HEK293 (cell line): ENCODE measurements at regions not wholly inside any gene's neighbourhood (a gene's known extent, or its start where the extent isn't known, plus 50 kb on each side); places are given as distances from the start of the nearest gene placed in this dataset.

Experiments used
- ATF2 ChIP-seq: fragments of 450-650 bp; formaldehyde crosslinking; IDR thresholded peaks from 2 replicates; pipeline ENCODE4 v1.5.1; 2016; ENCODE audit warnings: missing biosample characterization, missing genetic modification characterization, low read depth
- CTCF ChIP-seq: fragments of 450-650 bp; formaldehyde crosslinking; IDR thresholded peaks from 2 replicates; pipeline ENCODE4 v1.5.1; 2016; ENCODE audit warnings: missing biosample characterization, missing genetic modification characterization
- GLI2 ChIP-seq: fragments of 450-650 bp; formaldehyde crosslinking; IDR thresholded peaks from 2 replicates; pipeline ENCODE4; 2017; ENCODE audit warnings: missing biosample characterization, missing genetic modification characterization, low read depth, borderline replicate concordance
- KLF10 ChIP-seq: fragments of 450-650 bp; IDR thresholded peaks from 2 replicates; pipeline ENCODE4 v1.5.1; 2018; ENCODE audit warnings: missing biosample characterization, mild to moderate bottlenecking, missing genetic modification characterization
- SALL2 ChIP-seq: fragments of 450-650 bp; formaldehyde crosslinking; IDR thresholded peaks from 2 replicates; pipeline ENCODE4 v1.5.0; 2017; ENCODE audit warnings: missing biosample characterization, mild to moderate bottlenecking, missing genetic modification characterization, borderline replicate concordance
- YY1 ChIP-seq: fragments of 450-650 bp; formaldehyde crosslinking; IDR thresholded peaks from 2 replicates; pipeline ENCODE4 v1.5.1; 2018; ENCODE audit warnings: missing biosample characterization, missing genetic modification characterization
- ZBTB7A ChIP-seq: fragments of 450-650 bp; formaldehyde crosslinking; IDR thresholded peaks from 2 replicates; pipeline ENCODE4 v1.5.1; 2016; ENCODE audit warnings: low read depth, missing biosample characterization, missing genetic modification characterization
- ZFHX2 ChIP-seq: fragments of 450-650 bp; formaldehyde crosslinking; conservative IDR thresholded peaks from 2 replicates; pipeline ENCODE4 v1.5.1; 2016; ENCODE audit warnings: missing biosample characterization, missing genetic modification characterization
- ZNF10 ChIP-seq: fragments of 450-650 bp; formaldehyde crosslinking; IDR thresholded peaks from 2 replicates; pipeline ENCODE4 v1.5.1; 2017; ENCODE audit warnings: missing biosample characterization, missing genetic modification characterization
- ZNF530 ChIP-seq: fragments of 450-650 bp; formaldehyde crosslinking; IDR thresholded peaks from 2 replicates; pipeline ENCODE4 v1.5.1; 2016; ENCODE audit warnings: low read depth, missing biosample characterization, missing genetic modification characterization
- ZNF555 ChIP-seq: fragments of 450-650 bp; formaldehyde crosslinking; conservative IDR thresholded peaks from 2 replicates; pipeline ENCODE4 v1.5.1; 2017; ENCODE audit warnings: missing biosample characterization, mild to moderate bottlenecking, missing genetic modification characterization, inconsistent platforms
- ZNF768 ChIP-seq: fragments of 450-650 bp; formaldehyde crosslinking; IDR thresholded peaks from 2 replicates; pipeline ENCODE4 v1.5.1; 2018; ENCODE audit warnings: missing biosample characterization, mild to moderate bottlenecking, missing genetic modification characterization

GRCh38 chr13:72199640-72200039, 332.6 kb upstream of the DACH1 start:
- TF ChIP-seq ZNF530 (tag by site-specific recombination) (no peak), YY1 (tag by site-specific recombination) (no peak), CTCF (tag by site-specific recombination) (no peak), GLI2 (tag by site-specific recombination) (no peak), ZBTB7A (tag by site-specific recombination) (no peak), KLF10 (no peak), ZNF768 (tag by site-specific recombination) (no peak), ZNF10 (tag by site-specific recombination) (no peak), SALL2 (tag by site-specific recombination) (no peak), ZFHX2 (no peak), ATF2 (tag by site-specific recombination) (no peak), ZNF555 (tag by site-specific recombination) (no peak)
